Fibroblast of skin of back (primary cell): ENCODE measurements at regions not wholly inside any gene's neighbourhood (a gene's known extent, or its start where the extent isn't known, plus 50 kb on each side); places are given as distances from the start of the nearest gene placed in this dataset.
A peak's percentile ranks its signal among the peaks of the same experiment; 100 is the strongest.
"Not testable (repeated sequence)": the region's sequence is repeated elsewhere in the genome, so short reads cannot be mapped to it uniquely, and the experiment has no call there.

Experiments used
- DNase-seq: peaks from one replicate; pipeline ENCODE4 v3.0.0-alpha.2; 2013

DNA sequence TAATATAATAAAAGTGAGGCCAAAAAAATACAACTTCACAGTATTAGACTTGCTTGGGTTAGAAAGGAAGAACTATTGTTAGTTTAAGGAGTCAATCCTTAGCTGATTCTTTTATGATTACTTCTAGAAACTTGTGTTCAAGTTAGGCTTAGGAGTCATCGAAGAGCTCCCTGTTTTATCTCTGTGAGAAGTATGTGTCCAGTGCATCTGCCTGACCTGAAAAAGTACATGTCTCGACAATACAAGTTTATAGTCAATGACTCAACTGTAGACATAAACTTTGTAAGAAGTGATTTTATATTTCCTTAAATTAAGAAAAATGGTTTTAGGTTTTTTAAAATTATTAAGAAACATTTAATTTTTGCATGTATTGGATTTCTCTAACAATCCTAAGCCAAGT, 571.2 kb downstream of the ZEB2 start:
- DNase-seq, result peak; percentile 28

DNA sequence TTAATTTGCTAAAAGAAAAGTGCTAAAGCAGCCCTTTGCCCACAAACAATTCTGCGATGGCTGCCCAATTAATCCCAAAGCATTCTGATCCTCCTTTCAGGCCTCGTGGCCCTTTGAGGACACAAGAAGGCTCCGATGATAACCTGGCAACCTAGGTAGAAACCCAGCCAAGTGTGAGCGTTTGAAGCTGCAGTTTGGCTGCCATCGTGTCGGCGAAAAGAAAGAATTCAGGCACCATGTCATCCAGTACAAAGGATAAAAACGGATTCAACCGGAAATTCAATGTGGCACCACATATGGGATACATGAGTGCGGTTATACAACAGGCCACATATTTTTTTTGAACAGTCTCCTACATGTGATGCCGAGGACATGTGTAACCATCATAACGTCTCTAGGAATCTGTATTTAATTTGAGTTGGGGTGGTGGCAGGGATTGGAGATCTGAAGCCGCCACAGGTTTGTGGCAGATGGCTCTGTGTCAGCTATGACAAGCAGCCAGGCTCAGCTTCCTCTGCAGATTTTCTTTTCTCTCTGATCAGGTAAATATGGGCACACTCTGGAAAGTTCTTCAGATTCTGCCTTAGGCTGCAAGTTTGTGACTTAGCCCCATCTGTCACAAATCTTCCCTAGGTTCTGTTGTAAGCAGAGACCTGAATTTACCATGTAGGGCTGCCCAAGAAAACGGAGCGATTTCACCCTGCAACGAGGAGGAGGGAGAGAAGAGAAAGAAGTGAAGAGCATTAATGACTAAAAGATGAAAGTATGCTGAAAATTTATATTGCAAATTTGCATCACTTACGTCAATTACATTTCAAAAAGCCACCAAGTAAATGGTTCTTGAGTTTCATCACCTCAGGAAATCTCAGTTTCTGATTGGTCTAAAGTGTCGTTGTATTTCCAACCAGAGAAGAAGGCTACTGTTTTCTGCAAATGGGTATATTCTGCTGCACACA, 573.2 kb downstream of the ZEB2 start:
- peak; percentile 84 for DNase-seq

DNA sequence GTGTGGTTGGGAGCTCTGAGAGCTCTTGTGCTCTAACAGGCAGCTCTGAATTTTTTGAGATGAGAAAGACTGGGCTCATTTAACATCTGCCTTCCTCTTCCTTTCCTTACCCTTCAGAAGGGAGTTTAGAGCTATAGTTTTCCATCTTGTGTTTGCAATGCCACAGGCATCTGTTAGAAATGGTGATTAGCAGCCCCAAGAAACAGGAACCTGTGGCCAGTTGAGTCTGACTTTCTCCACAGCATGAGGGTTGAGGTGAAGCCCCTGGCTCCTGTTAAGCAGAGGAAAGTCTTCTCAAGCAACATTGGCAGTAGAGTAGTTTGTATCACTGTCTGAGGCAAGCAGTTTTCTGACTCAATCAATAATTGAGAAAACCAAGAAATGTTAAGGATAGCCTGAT, 577.4 kb downstream of the ZEB2 start:
- no peak for DNase-seq

DNA sequence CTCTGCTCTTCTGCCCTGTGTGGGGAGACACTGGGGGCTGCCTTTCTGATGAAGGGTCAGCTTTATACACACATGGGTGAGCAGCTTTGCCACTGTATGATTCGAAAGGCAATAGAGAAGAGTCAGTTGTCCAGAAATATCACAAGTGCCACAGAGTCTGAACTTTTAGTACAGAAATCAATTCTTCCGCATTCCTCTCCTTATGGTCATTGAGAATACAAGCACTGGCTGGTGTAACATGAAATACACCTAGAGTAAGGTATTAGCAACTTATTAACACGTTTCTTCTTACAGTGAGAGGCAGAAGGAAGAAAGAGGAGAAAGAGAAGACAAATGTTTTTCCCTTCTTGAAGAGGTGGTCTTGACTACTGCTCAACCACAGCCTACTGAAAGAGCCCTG, 579.2 kb downstream of the ZEB2 start:
- no peak for DNase-seq

DNA sequence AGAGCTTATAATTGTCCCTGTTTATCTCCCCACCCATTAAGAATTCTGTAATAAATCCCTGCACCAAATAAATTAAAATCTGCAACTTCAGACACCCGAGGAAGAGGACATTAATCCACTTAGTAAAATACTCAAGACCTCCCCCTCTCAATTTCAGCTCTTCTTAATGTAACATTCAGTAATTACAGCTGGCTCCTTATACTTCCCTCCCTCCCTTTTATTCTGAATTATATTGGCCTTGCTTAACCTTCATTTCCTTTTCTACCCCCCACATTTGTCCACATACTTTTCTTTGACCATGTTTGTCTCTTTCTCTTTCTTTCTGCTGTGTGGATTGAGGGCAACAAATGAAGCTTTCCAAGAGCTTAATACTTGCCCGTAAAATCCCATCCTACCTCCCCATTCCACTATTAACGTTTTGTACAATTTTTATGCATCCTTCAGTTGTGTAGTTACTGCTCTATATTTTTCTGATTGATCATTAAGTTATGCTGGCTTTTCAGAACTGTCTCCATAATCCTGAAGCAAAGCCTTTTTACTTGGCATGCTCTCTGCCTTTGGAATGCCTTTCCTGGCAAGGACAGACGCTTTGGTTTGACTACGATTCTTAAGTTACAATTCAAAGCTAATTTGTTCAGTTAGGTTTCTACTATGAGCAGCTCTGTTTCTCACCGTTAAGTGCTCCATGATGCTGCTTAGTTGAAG, 580.1 kb downstream of the ZEB2 start:
- peak; percentile 63 for DNase-seq

DNA sequence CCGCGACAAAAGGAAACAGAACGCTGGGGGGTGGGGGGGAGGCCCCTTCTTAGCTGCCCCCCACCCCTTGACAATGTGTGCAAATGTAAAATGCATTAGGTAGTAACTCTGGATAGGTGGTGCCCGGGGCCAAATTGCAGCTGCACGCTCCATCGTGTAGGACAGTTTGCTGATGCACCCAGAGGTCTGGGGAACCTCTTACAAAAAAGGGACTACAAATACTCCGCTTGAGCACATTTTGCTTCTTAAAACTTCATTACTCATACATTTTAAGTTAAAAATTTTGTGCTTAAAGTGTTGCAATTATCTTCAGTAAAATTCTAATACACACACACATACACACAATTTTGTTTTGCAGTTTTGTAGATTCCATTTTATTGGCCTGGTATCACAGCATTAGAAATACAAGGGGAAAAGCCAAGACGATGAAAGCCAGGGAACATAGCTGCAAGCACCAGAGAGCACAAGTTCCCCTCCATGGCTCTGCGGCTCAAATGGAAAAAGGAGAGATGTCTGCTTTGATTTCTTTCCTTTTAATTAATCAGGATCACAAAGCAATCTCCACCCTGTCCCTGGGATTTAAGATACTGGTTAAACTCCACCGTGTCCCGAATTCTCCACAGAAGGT, 582.1 kb downstream of the ZEB2 start:
- DNase-seq, result no peak

DNA sequence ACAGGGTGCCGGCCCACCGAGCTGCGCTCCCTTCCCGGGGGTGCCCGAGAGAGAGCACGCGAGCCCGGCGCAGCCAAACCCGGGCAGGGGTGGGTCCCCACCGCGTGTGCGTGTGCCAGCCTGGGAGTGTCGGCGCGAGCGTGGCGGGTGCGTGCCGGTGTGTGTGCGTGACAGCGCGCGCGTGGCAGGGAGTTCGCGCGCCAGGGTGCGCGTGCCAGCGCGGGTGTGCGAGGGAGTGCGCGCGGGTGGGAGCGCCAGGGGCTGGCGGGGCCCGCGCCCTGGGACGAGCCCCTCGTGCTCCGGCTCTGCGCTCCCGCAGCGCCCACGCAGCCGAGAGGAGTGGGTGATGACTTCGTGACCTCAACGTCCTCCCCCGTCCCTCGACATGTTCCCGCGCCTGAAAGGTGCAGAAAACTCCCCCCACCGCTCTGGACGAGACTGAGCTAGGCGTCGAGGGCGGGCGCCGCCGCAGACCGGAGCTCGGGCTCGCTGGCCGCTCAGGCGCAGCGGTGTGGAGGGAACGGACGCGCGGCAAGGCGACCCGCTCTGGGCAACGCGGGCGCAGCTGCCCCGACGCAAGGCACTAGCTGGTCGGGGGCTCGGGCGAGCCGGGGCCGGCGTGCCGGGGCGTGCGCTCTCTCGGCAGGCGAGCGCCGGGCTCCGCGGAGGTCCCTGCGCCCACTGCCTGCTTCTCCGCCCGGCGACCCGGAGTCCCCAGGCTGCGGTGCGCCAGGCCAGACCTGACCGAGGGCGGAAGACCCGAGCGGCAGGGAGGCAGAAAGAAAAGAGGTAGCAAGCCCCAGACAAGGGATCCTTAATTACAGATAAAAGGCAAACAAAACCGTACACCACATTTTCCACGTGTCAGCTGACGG, 582.8 kb downstream of the ZEB2 start:
- DNase-seq, result peak; percentile 48

DNA sequence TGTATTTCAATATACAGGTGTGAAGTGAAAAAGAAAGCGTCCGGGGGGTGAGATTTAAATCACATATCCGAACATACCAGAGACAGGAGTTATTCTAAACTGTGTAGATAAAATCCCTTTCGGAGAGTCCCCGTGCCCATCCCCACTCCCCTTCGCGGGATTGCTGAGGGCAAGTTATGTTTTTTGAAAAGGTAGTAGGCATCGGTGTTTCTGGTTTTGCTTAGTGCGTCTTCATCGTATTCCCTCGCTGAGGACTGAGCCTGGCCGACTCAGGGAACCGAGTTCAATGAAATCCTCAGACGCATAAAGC, 583.4 kb downstream of the ZEB2 start:
- DNase-seq, result no peak

DNA sequence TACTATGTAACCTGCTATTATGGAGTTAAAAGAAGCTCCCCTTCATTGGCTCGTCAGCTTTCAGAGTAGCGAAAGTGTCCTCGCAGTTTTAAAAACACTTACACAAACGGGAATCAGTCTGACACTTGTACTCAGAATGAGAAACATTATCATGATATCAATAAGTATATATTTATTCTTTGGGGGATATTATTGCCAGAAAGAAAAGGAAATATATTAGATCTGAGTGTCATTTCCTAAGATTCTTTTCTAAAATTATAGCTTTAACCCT, 584.5 kb downstream of the ZEB2 start:
- DNase-seq, result no peak

DNA sequence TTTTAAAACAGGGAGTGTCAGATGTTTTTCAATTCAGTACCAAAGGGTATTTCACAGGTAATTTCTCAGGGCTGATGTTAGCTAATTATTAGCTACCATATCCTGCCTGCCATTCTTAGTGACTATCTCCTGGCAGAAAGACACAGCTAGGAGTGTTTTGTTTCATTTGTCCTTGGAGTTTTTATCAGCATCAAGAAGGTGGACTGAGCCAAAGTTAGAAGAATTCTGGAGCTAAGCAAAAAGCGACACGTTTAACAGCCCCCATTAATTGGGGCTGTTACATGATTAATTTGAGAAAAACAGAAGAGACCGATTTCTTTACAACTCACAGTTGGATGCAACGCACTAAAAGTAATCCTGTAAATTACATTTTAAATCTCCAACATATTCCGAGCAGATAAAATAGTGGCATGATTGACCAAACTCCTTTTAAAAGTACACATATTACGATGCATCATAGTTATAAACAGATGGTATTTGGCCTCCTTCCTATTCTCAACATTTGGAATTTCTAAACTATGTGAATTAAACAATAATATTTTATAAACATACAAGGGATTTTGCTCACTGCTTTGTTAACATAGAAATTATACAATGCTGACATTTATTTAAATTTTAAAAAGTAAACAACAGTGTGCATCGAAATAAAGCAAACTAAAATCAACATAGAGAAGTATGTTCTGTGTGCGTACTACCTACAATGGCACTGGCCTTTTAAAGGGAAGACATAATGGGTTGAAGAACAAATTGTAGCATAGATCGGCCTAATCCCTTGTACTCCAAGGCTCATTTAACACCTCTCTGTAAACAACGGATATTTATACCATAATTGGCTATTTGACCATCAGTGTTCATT, 585.1 kb downstream of the ZEB2 start:
- DNase-seq, result peak; percentile 21

DNA sequence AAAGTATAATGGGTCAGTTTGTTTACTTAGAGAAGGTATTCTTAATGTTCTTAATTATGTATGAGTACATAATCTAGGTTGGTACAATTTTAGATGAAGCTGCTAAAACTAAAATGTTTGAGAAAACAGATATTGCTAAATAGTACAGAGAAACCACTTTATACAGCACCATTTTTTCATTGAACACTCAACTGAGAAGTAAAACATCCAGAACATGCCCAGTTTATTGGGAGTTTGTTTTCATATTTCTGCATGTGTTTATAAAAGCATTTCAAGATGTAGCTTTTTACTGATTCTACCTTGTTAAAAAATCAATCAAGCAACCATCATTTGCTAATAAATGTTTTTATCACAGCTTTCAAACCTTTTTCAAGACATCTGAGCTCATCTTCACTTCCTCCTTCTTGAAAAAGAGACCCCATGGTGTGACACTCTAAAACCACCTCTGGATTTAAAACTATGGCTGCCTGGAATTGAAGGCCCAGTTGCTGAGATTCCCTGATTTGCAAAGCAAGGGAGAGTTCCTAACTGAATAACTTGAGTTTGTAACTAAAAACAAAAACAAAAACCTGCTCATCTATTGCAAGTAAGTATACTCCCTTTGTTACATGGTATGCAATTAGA, 585.9 kb downstream of the ZEB2 start:
- no peak for DNase-seq

DNA sequence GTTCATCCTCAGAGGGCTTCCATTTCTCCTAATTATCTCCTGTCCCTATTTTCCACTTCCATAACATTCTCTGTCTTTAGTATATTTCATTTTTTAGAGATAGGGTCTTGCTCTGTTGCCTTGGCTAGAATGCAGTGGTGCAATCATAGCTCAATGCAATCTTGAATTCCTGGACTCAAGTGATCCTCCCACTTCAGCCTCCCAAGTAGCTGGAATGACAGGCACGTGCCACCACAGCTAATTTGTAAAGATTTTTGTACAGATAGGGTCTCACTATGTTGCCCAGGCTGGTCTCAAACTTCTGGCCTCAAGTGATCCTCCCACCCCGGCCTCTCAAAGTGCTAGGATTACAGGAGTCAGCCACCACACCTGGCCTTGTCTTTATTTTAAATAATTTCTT, 589.0 kb downstream of the ZEB2 start:
- DNase-seq, result no peak

DNA sequence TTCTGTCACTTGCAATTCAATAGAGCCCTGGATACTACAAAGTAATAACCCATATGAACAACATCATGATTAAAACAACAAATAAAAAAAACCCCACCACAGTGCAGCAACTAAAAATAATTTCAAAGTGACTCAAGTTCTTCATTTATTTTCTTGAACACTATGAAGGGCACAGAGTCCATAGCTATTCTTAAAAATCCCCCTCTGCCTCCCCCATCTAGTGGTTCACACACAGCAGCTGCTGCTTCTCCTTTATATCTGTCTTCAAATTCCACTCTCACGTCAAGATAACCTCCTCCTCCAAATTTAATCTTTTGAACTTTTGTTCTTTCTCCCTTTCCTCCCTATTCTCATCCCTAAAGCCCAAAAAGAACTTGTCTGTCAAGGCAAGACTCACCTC, 591.3 kb downstream of the ZEB2 start:
- no peak for DNase-seq

DNA sequence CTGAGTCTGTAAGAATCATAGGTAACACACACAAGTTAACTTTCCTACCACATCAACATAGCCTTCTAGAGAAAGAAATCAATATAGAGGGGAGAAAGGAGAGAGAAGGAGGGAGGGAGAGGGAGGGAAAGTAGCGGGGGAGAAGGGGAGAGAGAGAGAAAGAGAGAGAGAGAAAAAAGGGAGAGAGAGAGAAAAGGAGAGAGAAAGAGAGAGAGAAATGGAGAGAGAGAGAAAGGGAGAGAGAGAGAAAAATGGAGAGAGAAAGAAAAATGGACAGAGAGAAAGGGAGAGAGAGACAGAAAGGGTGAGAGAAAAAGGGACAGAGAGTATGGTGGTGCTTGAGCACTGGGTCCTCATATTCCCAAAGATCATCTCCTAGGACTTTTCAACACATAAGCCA, 591.7 kb downstream of the ZEB2 start:
- no peak for DNase-seq

DNA sequence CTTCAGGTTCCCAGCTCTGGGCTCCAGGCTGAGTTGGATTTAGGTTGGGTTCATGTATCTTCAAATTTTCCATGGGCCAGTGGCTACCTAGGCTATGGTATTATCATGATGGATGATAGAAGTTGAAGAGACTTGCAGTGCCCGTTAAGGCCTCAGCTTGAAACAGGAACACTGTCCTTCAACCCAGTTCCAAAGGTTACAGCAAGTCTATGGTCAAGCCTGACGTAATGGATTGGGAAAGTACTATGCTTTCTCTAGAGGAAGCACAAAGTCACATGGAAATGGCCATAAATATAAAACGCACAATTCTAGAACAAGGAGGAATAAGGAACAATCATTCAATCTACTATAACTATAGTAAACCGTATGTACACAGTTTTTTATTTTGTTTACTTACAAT, 593.2 kb downstream of the ZEB2 start:
- no peak for DNase-seq

DNA sequence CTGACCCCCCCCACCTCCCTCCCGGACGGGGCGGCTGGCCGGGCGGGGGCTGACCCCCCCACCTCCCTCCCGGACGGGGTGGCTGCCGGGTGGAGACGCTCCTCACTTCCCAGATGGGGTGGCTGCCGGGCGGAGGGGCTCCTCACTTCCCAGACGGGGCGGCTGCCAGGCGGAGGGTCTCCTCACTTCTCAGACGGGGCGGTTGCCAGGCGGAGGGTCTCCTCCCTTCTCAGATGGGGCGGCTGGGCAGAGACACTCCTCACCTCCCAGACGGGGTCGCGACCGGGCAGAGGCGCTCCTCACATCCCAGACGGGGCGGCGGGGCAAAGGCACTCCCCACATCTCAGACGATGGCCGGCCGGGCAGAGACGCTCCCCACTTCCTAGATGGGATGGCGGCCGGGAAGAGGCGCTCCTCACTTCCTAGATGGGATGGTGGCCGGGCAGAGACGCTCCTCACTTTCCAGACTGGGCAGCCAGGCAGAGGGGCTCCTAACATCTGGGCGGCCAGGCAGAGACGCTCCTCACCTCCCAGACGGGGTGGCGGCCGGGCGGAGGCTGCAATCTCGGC, 597.6 kb downstream of the ZEB2 start:
- not testable (repeated sequence) for DNase-seq

DNA sequence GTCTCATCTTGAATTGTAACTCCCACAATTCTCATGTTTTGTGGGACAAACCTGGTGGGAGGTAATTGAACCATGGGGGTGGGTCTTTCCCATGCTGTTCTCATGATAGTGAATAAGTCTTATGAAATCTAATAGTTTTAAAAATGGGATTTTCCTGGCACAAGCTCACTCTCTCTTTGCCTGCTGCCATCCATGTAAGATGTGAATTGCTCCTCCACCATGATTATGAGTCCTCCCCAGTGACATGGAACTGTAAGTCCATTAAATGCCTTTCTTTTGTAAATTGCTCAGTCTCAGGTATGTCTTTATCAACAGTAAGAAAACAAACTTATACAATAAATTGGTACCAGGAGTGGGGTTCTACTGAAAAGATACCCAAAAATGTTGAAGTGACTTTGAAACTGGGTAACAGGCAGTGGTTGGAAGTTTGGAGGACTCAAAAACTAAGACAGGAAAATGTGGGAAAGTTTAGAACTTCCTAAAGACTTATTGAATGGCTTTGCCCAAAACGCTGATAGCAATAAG, 601.4 kb downstream of the ZEB2 start:
- no peak for DNase-seq

DNA sequence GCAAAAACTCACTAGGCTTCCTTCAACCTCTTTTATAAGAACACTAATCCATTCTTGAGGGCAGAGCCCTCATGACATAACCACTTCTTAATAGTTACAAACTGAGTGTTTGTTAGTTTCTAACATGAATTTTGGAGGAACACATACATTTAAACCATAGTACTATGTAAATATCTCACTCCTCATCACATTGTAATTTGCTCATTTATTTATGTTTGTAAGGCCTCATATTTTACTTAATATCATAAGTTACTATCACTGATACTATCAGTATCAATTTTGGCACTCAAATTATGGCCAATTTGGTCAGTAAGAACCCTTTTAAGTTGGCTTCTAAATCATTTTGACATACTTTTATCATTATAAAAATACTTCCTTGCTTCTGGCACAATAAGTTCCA, 603.1 kb downstream of the ZEB2 start:
- DNase-seq, result no peak

DNA sequence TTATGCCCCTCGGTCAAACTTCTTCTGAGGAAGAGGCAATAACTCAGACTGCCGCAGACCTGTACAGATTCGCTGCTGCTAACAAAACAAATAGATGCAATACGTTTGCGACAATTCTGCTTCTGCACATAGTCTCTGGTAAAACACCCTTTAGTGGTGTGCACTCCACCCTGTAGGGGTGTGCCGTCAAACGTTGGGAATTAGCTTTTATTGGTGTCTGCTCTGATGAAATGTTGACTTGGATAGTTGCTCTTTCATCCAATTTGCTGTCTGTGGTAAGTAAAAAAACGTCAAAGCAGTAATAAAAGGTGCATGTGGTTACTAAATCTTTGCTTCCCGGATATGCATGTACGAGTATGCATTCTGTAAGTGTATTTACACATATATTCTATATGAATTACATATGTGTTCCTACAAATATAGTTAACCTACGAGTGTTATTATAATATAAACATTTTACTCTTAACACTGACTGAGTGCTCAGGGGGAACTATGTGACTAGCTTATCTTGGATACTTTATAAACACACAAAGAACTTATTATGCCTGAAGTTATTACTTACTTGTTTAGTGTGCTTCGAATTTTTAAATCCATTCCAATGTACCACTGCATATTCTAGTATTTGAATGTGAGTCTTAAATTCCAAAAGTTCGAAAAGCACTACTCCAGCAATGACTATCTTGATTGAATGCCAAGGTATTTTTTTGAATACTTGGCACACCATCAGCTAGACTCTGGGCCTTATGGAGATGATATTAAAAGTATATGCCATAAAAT, 610.2 kb downstream of the ZEB2 start:
- peak; percentile 17 for DNase-seq

DNA sequence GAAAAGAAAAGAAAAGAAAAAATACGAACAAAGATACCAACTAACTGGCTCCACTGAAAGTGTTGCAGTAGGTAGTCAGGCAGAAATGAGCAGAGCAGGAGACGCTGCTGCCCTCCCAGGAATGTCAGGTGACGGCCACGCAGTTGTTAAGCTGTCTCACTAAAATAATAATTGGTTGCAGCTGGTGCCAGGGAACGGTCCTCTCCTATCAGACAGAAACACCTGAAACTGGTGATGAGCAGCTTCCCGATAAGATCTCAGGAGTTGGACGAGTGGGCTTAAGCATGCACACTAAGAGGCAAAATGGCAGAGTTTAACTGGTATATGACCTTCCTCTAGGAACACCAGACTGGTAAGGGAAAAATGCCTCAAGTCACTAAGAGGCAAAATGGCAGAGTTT, 611.1 kb downstream of the ZEB2 start:
- DNase-seq, result no peak
